HG03097 (cell line): ENCODE measurements at regions not wholly inside any gene's neighbourhood (a gene's known extent, or its start where the extent isn't known, plus 50 kb on each side); places are given as distances from the start of the nearest gene placed in this dataset.
"Not testable (repeated sequence)": the region's sequence is repeated elsewhere in the genome, so short reads cannot be mapped to it uniquely, and the experiment has no call there.

Experiments
- ATAC-seq: cut with Tn5 transposase; IDR thresholded peaks from one replicate; pipeline ENCODE4 v1.9.1; 2021; ENCODE audit not compliant: unreplicated experiment, low FRiP score

DNA sequence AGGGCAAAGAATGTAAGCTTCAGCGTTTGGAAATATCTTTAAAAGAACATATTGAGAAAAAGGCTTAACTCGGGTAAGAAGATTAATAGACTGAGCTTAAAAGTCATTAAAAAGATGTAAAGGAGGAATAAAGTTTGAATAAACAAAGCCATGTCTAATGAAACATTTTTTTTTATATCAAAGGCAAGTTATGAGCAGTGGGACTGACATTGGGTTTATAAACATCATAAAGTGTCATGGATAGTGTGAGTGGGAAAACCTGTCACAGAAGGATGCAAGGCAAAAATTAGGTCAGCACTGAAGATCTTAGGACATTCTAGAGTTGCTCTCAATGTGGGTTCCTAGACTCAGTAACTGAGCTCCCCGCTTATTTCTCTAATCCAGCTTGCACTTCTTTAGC is 438.0 kb upstream of the CDH11 start:
- ATAC-seq: no peak

DNA sequence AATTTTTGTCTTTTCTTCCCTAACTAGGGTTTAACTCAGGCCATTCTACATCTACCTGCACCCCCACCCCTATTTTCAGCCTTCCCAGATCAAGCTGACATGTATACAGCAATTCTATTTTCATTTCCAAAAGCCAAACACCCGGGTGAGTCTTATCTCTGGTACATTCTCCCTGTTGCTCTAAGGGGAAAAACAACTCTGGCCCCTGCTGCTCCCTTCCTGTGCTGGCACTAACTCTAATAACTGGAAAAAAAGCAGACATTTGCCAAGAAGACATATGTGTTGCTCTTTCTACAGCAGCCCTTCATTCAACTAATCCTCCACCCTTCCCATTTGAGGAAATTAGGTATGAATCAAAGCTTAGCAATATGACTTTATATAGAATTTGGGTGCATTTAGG is 427.8 kb upstream of the CDH11 start:
- ATAC-seq: not testable (repeated sequence)

DNA sequence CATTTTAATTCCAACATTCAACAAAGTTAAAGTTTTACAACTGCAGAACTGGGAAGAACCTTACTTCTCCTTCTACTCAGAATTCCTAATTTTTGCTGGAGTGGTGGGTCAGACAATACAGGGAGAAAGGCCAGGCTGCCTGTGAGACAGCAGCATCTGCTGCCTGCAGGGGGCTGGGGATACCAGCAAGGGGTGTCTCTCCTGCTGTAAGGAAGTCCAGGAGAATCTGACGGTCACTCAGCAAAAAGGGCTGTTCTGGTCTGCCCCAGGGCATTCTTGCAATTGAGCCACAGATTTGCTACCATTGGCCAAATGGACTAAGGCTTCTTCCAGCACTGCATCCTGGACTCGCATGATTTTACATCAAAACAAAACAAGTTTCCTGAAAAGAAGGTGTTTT is 426.6 kb upstream of the CDH11 start:
- ATAC-seq: no peak

DNA sequence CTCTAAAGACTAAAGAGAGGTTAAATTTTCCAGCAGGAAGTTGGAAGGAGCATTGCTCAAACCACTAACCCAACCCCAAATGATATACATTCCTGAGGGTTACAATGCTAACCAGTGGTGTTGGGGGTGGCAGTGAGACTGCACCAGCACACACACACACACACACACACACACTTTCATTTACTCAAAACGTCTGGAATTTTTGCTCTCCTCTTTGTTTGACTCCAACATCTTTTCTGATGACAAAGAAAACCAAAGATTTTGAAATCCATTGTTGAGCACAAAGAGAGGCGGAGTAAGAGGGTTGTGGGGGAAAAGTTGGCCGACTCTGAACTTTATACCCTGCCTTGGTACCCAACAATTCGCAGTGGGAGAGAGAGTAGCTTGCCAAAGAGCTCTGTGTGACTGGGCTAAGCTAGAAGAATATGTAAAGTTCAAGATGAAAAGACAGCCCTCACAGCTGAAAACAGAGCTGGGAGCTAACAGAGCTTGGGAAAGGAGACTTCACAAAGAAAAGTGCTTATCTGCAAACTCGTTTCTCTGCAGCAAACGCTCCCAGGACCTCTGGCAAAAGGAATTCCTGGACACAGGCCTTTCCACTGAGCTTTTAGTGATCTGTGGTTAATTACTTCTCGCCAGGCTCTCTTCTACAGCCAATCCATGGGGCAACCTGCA is 426.0 kb upstream of the CDH11 start:
- no peak for ATAC-seq

DNA sequence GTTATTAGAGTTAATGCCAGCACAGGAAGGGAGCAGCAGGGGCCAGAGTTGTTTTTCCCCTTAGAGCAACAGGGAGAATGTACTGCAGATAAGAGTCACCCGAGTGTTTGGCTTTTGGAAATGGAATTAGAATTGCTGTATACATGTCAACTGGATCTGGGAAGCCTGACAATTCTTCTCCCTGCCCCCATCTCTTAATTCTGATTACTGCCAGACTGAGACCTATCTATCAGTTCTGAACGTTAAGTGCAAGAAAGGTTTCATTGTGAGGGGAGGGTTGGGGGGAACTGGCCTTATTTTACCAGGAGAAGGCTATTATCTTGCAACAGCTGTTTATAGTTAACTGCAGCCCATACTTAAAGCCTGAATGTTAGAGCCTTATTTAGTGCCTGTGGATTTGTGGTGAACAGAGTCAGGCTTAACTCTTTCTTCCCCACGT is 424.5 kb upstream of the CDH11 start:
- ATAC-seq: no peak

DNA sequence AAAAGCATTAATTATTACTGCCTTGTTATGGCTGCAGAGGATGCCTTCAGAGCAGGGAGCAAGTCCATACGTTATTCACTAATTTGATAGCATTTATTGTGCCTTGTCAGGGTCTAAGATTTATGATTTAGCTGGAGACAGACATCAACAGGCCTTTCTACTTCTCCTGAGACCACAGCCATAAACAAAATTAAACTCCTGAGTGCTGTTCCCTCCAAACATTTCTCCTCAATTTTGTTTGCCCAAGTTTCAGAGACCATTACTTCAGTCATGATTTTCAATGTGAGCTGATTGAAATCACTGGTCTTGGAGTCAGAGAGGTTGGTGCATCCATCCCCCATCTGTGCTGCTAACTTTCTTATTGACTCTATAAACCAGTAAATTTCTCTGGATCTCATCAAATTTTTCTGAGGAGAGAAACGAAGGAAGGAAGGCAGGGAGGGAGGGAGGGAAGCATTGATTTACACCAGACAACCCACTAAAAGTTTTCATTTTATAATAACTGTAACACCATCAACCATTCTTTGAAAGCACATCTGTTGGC is 423.6 kb upstream of the CDH11 start:
- ATAC-seq: no peak

DNA sequence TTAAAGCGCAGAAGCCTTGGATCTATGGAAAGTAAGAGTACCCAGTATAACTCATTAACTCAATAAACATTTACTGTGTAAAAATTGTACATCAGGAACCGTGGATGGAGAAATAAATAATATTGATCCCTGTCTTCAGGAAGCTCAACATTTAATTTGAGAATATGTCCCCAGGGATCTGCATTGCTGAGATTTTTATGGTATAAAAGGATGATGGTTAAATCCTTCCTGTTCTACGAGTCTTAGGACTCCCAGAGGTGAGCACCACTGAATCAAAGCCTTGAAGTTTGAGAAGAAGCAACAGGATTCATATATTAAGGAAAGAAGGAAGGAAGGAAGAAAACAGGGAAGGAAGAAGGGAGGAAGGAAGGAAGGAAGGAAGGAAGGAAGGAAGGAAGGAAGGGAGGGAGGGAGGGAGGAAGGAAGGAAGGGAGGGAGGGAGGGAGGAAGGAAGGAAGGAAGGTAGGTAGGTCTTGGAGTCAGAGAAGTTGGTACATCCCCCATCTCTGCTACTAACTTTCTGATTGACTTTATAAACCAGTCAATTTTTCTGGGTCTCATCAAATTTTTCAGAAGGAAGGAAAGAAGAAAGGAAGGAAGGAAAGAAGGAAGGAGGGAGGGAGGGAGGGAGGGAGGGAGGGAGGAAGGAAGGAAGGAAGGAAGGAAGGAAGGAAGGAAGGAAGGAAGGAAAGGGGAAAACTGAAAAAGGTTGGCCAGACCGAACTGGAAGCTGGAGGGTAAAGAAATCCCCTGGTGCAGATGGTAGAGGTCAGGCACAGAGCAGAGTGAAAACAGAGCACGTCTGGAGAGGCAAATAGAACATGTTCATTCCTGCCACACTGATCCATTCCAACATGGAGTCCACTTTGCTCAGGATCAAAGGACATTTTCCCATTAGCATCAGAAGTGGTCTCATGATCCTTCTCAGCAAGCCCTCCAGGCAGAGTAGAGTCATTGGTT is 422.2 kb upstream of the CDH11 start:
- ATAC-seq: no peak

DNA sequence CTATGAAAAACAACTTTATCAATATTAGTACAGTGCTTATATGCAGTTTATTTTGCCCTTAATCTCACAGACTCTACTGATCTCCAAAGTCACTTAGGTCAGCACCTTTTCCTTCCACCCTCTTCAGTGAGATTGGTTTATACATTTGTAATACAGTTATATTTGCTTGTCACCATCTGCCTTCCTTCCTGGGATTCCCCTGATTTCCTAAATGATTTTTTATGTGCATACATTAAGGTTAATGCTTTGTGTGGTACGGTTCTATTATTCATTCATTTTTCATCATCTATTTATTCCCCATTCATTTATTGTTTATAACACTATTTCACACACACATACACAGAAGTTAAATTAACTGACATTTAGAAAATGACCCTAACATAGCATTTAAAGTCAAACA is 419.8 kb upstream of the CDH11 start:
- ATAC-seq: no peak

DNA sequence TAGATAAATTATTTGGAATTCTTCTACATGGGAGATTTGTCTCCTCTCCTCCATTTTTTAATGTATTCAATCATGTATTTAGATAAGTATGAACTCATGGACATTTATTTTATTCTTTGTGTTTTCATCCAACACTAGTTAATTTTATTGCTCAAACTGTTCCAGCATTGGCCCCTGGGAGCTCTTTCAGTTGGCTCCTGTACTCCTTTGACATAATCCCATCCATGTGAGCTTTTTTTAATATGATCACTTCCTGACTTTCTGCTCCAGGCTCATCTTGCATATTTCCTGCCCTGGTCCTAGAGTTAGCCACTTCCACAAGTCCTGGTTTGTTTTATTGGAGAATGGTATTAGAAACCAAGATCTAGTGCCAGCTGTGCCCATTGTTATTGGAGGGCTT is 419.0 kb upstream of the CDH11 start:
- ATAC-seq: no peak

DNA sequence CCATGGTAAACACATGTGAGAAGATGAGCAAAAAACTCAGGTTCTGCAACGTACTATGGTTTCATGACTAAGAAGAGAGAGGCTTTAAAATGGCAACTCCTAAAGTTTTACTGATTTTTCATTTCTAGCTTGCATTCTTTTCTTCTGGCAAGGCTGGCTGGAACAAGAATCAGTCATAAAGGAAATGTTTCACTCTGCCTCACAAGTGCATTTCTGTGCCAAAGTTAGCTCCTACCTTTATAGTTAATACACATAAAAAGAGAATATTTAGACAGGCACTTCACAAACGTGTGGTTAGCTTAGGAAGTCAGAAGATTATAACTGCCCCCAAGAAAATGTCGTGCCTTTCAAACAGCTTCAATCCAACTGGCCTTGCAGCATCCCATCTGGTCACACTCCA is 417.1 kb upstream of the CDH11 start:
- ATAC-seq: no peak

DNA sequence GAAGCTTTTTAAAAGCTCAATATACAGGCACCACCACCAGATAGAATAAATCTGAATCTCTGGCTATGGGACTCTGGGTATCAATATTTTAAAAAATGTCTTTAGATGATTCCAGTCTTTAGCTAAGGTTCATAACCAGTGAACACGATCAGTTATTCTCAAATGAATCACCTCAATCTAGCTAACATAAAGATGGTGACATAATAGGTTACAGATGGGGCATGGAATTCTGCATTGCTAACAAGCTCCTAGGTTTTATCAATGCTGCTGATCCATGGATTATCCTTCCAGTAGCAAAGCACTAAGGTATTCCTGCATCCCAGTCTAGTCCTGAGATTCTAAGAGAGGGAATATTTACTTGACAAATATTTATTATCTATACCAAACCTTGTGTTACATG is 415.5 kb upstream of the CDH11 start:
- no peak for ATAC-seq

DNA sequence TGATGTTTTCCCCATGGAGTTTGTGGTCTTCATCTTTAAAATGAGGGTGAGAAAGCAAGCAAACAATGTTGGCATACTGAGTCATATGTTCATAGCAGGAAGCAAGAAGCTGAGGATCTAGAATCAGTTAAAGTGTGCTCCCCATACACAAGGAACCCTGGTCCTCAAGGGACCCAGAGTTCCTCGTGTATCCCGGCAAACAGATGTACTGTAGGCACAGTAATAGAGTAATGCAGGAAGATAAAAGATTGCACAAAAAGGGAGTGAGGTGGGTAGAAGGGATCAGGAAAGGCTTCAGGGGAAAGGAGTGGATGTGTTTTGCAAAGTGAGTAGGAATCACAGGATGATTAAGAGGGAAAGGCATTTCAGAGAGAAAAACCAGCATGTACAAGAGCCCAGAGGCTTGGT is 412.3 kb upstream of the CDH11 start:
- ATAC-seq: no peak

DNA sequence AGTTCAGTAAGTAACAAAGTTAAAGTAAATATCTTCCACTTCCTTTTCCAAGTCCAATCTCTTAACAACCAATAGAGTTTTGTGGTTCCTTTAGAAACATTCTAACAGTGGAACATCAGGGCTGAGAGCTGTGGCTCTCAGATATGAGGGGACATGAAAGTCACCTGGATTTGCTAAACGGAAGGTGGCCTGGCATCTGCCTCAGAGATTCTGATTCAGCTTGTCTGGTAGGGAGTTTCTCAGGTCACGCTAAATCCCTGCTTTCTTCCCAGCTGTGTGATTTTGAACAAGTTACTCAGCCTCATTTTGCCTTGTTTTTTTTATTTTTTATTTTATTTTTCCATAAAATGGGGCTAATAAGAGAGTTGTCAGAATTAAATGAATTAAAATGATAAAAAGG is 411.0 kb upstream of the CDH11 start:
- ATAC-seq: no peak

DNA sequence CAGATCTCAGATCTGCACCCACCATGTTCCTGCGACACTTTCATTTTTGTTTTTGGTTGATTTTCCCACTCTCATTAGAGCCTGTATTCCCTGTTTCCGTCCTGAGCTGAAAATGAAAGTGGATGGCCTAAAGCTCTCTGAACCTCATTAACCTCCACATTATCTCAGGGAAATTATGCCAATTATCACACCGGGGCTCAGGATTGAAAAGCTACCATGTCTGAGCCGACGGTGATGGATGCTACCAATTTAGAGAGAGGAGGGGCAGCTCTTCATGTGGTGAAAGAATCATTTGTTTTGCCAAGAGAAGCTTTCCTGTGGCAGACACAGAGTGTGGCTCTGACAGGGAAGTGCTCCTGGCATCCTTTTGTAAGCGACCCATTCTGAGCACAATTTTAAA is 410.4 kb upstream of the CDH11 start:
- no peak for ATAC-seq

DNA sequence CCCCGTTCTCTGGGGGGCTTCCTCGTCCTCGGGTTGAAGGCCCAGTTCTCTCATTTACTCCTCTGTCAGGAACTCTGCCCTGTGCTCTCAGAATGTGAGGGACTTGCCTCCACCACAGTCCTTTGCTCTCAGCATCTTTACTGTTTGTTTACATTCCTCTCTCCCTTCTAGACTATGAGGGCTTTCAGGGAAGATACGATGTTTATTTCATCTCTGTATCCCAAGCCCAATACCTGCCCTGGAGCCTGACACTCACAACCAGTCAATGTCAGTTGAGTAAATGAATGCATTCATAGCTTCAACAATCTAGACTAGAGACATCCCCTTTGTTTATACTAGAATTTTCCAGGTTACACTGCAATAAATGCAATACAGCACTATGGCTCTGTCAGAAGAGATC is 409.6 kb upstream of the CDH11 start:
- no peak for ATAC-seq

DNA sequence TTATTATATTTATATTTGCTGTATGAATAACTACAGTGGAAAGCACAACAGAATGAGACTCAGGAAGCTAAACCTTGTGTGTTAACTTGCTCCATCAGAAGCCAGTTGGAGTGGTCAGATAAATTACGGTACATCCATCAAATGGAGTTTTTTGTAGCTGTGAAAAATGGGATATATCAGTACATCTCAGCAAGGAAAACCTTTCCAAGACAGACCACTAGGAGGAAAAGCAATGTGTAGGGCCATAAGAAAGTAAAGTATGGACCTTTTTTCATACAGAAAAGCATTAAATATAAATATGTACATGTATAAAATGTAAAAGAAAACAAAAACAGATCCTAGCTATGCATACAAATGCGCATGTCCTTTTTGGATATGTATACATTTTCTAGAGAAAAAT is 403.8 kb upstream of the CDH11 start:
- no peak for ATAC-seq

DNA sequence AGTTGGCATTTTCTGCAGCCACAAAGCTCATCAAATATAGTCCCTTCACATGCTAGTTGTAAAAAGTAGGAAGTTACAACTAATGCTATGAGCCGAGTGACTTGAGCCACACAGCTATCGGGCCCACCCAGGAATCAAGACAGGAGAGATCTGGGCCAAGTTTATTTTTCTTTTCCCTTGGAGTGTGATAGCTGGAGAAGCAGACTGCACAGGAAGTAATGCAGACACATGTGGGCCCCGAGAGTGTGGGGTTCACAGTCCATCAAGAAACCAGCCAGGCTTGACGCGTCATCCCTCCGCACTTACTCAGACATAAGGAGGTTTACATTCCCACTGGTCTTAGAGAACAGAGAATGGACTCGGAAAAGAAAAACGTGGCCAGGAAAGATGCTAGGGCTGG is 403.1 kb upstream of the CDH11 start:
- no peak for ATAC-seq

DNA sequence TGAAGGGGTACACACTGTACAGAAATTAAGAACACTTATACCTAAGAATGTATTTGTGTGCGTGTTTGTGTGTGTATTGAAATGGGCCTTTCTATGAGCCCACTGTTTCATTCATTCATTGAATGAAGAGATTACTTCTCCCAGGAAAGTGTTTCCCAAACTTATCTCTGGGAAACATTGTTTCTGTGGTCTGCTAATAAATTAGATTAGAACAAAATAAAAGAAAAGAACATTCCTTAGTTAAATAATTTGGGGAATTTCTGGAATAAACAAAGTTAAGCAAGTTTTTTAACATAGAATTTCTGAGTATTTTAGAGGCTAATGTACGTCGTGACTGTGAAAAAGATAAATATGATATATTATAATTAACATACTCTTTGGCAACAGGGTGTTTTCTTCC is 402.4 kb upstream of the CDH11 start:
- no peak for ATAC-seq

DNA sequence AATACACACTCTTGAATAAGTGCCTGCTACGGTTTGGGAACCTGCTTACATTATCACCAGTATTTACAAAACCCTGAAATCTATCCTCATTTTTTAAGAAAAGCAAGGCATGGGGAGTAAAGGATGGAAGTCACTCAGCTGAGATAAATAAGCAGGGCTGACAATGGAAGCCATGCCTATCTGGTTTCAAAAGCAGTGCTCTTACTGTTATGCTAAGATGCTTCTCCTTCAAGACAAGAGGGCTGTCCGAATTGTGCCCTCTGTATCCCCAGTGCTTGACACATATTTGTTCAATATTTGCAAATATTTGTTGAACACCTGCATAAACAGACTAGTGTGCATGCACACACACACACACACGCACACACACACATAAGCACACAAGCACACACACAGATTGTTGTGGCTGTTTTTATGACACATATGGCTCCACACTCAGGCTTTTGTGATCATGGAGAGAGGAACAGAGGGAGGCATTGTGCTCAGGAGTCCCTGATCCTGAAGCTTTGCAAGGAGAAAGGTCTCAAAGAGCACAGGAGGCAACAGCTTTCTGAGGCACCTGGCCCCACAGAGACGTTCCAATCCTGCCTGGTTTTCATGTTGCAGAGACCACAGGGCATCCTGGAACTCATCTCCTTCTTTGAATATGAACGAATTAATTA is 401.6 kb upstream of the CDH11 start:
- no peak for ATAC-seq

DNA sequence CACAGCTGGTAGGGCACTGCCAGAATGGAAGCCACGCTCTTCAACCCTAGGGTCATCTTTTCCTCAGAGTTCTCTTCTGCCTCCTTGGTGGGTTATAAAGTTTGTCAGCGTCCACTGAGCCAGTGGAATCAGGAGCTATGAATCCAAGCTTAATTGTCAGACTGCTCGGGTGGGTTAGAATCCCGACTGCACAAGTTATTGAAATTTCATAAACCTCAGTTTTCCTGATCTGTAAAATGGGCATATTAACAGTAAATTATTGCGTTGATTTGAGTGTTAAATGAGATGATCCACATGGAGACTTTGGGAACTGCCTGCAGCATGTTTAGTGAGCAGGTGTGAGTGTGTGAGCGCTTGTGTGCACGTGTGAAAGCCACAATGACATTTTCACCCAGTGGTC is 400.5 kb upstream of the CDH11 start:
- no peak for ATAC-seq

DNA sequence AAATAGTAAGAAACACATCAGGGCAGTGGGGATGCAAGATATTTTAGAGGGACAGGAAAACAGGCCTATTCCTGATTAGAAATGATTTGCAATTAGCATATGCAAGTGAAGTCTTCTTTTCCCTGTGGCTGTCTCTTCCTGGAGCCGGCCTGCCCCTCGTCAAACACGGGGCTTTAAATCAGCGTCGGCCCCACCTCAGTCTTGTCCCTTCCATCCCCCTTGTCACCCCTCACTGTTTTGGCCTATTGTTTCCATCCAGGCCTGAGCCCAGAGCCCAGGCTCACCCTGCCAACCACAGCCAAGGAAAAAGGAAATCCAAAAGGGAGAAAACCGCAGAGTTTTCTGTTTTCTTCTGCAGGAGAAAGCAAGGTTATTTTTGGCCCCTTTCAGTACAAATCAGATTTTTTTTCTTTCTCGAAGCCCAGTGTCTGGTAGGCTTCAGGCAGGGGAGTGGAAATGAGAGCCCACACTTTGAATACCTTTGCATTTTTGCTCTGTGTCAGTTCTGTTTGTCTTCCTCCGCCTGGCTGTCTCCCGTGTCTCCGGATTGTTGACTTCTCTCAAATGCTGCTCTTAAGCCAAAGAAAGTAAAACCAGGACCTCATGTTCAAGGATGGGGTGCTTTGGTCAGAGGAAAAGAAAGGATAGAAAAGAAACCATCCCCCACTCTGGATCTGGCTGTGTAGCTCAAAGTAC is 399.9 kb upstream of the CDH11 start:
- no peak for ATAC-seq
